IMR-90 (cell line): ENCODE measurements at regions not wholly inside any gene's neighbourhood (a gene's known extent, or its start where the extent isn't known, plus 50 kb on each side); places are given as distances from the start of the nearest gene placed in this dataset.

Experiments used
- ATAC-seq: fragments of 200-7000 bp; cut with Tn5 transposase; 2 replicates; pipeline ENCODE4 v1.9.1; 2020; ENCODE audit warnings: low read depth, mild to moderate bottlenecking, moderate library complexity
- BruUV-seq: library from RNA; stranded (reverse); fragments of 400-500 nt; replicated peaks from 2 replicates; lab custom pipeline; 2021; lab: Mats Ljungman, UMichigan
- CTCF ChIA-PET: fragments of 300-600 bp; formaldehyde crosslinking; extraction: SDS; loops from one replicate; lab custom pipeline; 2021; ENCODE audit warnings: antibody characterized with exemption; lab: Yijun Ruan, JAX
- POLR2A ChIA-PET: fragments of 300-600 bp; sonication (Branson Sonifier 250); formaldehyde crosslinking; loops from one replicate; lab custom pipeline; 2022; ENCODE audit warnings: antibody characterized with exemption; ENCODE audit not compliant: unreplicated experiment; lab: Charles Lee
- DNase-seq: peaks from one replicate; pipeline ENCODE4 v3.0.0; 2013
- H2AFZ ChIP-seq: replicated peaks from 2 replicates; pipeline ENCODE3; 2013; ENCODE audit warnings: low read length, mild to moderate bottlenecking; ENCODE audit not compliant: poor library complexity
- H2AK5ac ChIP-seq: 2 replicates; pipeline ENCODE4 v1.6.1; 2013; ENCODE audit warnings: low read depth, low read length, inconsistent platforms
- H2AK9ac ChIP-seq: replicated peaks from 2 replicates; pipeline ENCODE3; 2013; ENCODE audit warnings: mild to moderate bottlenecking, low read depth, low read length, moderate library complexity; ENCODE audit not compliant: poor library complexity
- H2BK120ac ChIP-seq: 2 replicates; pipeline ENCODE4 v1.6.1; 2013; ENCODE audit warnings: low read depth, low read length, inconsistent platforms
- H2BK15ac ChIP-seq: 3 replicates; pipeline ENCODE4 v1.6.1; 2013; ENCODE audit warnings: low read depth, low read length, inconsistent platforms
- H2BK20ac ChIP-seq: 2 replicates; pipeline ENCODE4 v1.6.1; 2013; ENCODE audit warnings: low read depth, mild to moderate bottlenecking, inconsistent platforms, low read length, moderate library complexity
- H2BK5ac ChIP-seq: 2 replicates; pipeline ENCODE4 v1.6.1; 2013; ENCODE audit warnings: mild to moderate bottlenecking, low read depth, low read length, inconsistent platforms; ENCODE audit not compliant: poor library complexity, severe bottlenecking
- H3K14ac ChIP-seq: replicated peaks from 2 replicates; pipeline ENCODE4 v1.6.1; 2013; ENCODE audit warnings: low read depth, low read length, inconsistent platforms
- H3K18ac ChIP-seq: 2 replicates; pipeline ENCODE4 v1.6.1; 2013; ENCODE audit warnings: low read depth, low read length, control low read depth
- H3K23ac ChIP-seq: 2 replicates; pipeline ENCODE4 v1.6.1; 2013; ENCODE audit warnings: low read depth, low read length, inconsistent platforms
- H3K27ac ChIP-seq: 2 replicates; pipeline ENCODE4 v1.5.1; 2013; ENCODE audit warnings: mild to moderate bottlenecking, control low read depth, low read length; ENCODE audit not compliant: insufficient read depth
- H3K27me3 ChIP-seq: 2 replicates; pipeline ENCODE4 v1.6.1; 2013; ENCODE audit warnings: low read length; ENCODE audit not compliant: control insufficient read depth, insufficient read depth
- H3K36me3 ChIP-seq: 2 replicates; pipeline ENCODE4 v1.6.1; 2013; ENCODE audit warnings: low read length, mixed read lengths; ENCODE audit not compliant: control insufficient read depth, insufficient read depth
- H3K4ac ChIP-seq: 2 replicates; pipeline ENCODE4 v1.6.1; 2013; ENCODE audit warnings: low read depth, low read length, inconsistent platforms
- H3K4me1 ChIP-seq: 2 replicates; pipeline ENCODE4 v1.6.1; 2013; ENCODE audit warnings: low read length, mixed read lengths; ENCODE audit not compliant: control insufficient read depth, insufficient read depth
- H3K4me2 ChIP-seq: 2 replicates; pipeline ENCODE4 v1.6.1; 2013; ENCODE audit warnings: low read depth, mild to moderate bottlenecking, control low read depth, low read length, moderate library complexity
- H3K4me3 ChIP-seq: 2 replicates; pipeline ENCODE4 v1.5.1; 2013; ENCODE audit warnings: low read depth, mild to moderate bottlenecking, control low read depth, low read length, moderate library complexity; ENCODE audit not compliant: insufficient read depth
- H3K56ac ChIP-seq: 2 replicates; pipeline ENCODE4 v1.6.1; 2013; ENCODE audit warnings: low read length, inconsistent platforms; ENCODE audit not compliant: insufficient read depth; ENCODE audit errors: extremely low read depth
- H3K79me1 ChIP-seq, 2 experiments: 2 replicates each; pipeline ENCODE4 v1.6.1; 2013; ENCODE audit warnings: low read length in 2 of 2, inconsistent platforms in 1 of 2, low read depth in 1 of 2
- H3K9ac ChIP-seq: 2 replicates; pipeline ENCODE4 v1.6.1; 2013; ENCODE audit warnings: low read depth, low read length, control low read depth
- H3K9me1 ChIP-seq: 2 replicates; pipeline ENCODE4 v1.6.1; 2013; ENCODE audit warnings: low read length, inconsistent platforms; ENCODE audit not compliant: insufficient read depth
- H3K9me3 ChIP-seq: 2 replicates; pipeline ENCODE4 v1.6.1; 2013; ENCODE audit warnings: low read length; ENCODE audit not compliant: control insufficient read depth, insufficient read depth
- H4K20me1 ChIP-seq: 2 replicates; pipeline ENCODE4 v1.6.1; 2013; ENCODE audit warnings: low read length, inconsistent platforms; ENCODE audit not compliant: insufficient read depth
- H4K5ac ChIP-seq: 2 replicates; pipeline ENCODE4 v1.6.1; 2013; ENCODE audit warnings: mild to moderate bottlenecking, low read depth, low read length, control low read depth
- H4K8ac ChIP-seq, 2 experiments: 2 replicates each; pipeline ENCODE4 v1.6.1; 2013; ENCODE audit warnings: low read depth in 2 of 2, low read length in 2 of 2, control low read depth in 1 of 2, inconsistent platforms in 1 of 2
- H4K91ac ChIP-seq: 2 replicates; pipeline ENCODE4 v1.6.1; 2013; ENCODE audit warnings: low read depth, low read length, inconsistent platforms; ENCODE audit not compliant: insufficient read depth
- BHLHE40 ChIP-seq: fragments of 150-350 bp; IDR thresholded peaks from 2 replicates; pipeline ENCODE4 v1.6.1; 2016; ENCODE audit warnings: mild to moderate bottlenecking, low read depth, low read length
- FOS ChIP-seq: fragments of 150-350 bp; IDR thresholded peaks from 2 replicates; pipeline ENCODE4 v1.6.1; 2016; ENCODE audit warnings: low read depth, low read length
- NFE2L2 ChIP-seq: fragments of 150-350 bp; IDR thresholded peaks from 2 replicates; pipeline ENCODE4 v1.6.1; 2016; ENCODE audit warnings: low read depth, mild to moderate bottlenecking, low read length
- RAD21 ChIP-seq: IDR thresholded peaks from 2 replicates; pipeline ENCODE4 v1.6.1; 2012; ENCODE audit warnings: low read length, improper control_type of control experiment
- RCOR1 ChIP-seq: IDR thresholded peaks from 2 replicates; pipeline ENCODE4 v1.6.1; 2012; ENCODE audit warnings: mild to moderate bottlenecking, low read length, improper control_type of control experiment; ENCODE audit not compliant: insufficient replicate concordance
- WGBS, 2 experiments: methylation state at CpG; one replicate each; pipeline versions ENCODE4 v1.1.5 to v1.1.7; 2013; ENCODE audit warnings: missing lambda C conversion rate in 2 of 2; ENCODE audit not compliant: insufficient read length in 1 of 2; ENCODE audit errors: extremely low coverage in 2 of 2; 5-methylcytosine and 5-hydroxymethylcytosine counted together
- dilution Hi-C: fragments of 300-500 bp; cut with HindIII; formaldehyde crosslinking; loops from one replicate; pipeline ENCODE4 v1.14.3; 2018; ENCODE audit warnings: low sequenced_read_pairs; ENCODE audit not compliant: unreplicated experiment
- in situ Hi-C: fragments of 300-500 bp; cut with MboI; formaldehyde crosslinking; loops from 3 replicates; pipeline ENCODE4 v1.14.3; 2019; ENCODE audit warnings: low sequenced_read_pairs, inconsistent platforms, mixed read lengths
- intact Hi-C: fragments of 100-400 bp; cut with micrococcal nuclease; formaldehyde crosslinking; loops from 2 replicates; pipeline ENCODE4 v1.10.0; 2022

DNA sequence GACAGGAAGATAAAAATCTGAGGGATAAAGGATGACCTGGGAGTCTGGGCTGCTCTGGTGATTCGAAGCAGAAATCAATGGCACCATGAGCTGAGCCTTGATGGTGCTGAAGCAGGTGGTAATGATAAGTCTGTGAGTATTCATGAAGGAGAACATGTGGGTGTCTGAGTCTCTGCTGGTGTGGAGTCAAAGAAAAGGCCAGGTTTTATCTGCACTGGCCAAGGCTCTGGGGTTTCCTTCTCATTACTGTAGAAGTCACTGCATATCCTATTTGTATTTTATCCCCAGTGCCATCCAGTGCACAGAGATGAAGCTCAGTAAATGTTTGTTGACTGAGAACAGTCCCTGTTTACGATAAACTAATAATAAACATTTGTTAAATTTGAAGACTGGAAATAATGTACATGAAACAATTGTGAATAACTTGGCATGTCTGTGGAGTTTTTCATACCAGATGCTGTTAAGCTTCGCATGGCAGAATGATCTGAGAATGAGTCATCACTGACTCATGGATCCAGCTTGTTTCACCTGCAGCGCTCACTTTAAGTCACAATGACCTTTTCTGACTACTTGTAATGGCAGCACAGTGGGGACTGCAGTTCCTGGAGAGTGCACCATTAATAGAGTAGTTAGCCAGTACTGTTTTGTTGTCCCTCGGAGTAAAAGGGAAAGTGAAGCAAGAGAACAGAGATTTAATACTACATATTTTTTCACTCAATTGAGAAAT, 538.5 kb downstream of the HTR7 start:
- Histone ChIP-seq H4K8ac (peak overlapping the region in 1 of 2 experiments; percentile 60; a peak in 2 of 4 replicates), H3K9ac (no peak overlapping the region), H3K4me1 (peaks cover 7% of the 10 kb centered on the region), H2AK9ac (peak overlapping the region; percentile 71), H2AK5ac (peak overlapping the region; percentile 69; the same call in 1 of the 2 replicates), H4K5ac (peak overlapping the region; percentile 67; the same call in 1 of the 2 replicates), H4K20me1 (no peaks in the 10 kb centered on the region), H3K56ac (no peak overlapping the region), H3K27ac (peak overlapping the region; percentile 24; the same call in 1 of the 2 replicates), H2AFZ (peak overlapping the region; percentile 52), H3K4me3 (no peak overlapping the region), H2BK20ac (peak overlapping the region; percentile 91), H3K14ac (peak overlapping the region; percentile 26; the same call in 1 of the 2 replicates), H2BK15ac (peak overlapping the region; percentile 78; the same call in 2 of the 3 replicates), H3K36me3 (no peaks in the 10 kb centered on the region), H4K91ac (peak overlapping the region; percentile 84), H3K9me1 (peaks cover 5% of the 10 kb centered on the region; the same call in 1 of the 2 replicates), H3K23ac (peak overlapping the region; percentile 62; the same call in 1 of the 2 replicates), H2BK5ac (peak overlapping the region; percentile 88), H3K18ac (peak overlapping the region; percentile 83; the same call in 1 of the 2 replicates), H3K9me3 (no peaks in the 10 kb centered on the region), H3K79me1 (no peaks in the 10 kb centered on the region), H2BK120ac (peak overlapping the region; percentile 84), H3K4ac (peak overlapping the region; percentile 84), H3K4me2 (peak overlapping the region; percentile 28; the same call in 1 of the 2 replicates), H3K27me3 (no peaks in the 10 kb centered on the region)
- peak; percentile 29; the same call in 1 of the 2 replicates for TF ChIP-seq BHLHE40
- no peak for TF ChIP-seq NFE2L2
- TF ChIP-seq FOS, result peak; percentile 98
- no peak for TF ChIP-seq RAD21
- peak; percentile 76 for TF ChIP-seq RCOR1
- CTCF ChIA-PET, result interaction anchor here (1.2 kb wide), 1 partner anchor 31 kb away, joined by 3 read pairs; no protein-coding TSS in a partner anchor
- no CpG with 5 or more reads among the region's 5 CpGs for WGBS, 2 experiments
- POLR2A ChIA-PET, result interaction anchor here (0.7 kb wide), 1 partner anchor 1608 kb away, joined by 3 read pairs; no protein-coding TSS in a partner anchor
- BruUV-seq, result no TSS peak
- peak; percentile 94 for DNase-seq
- peak; percentile 63 for ATAC-seq
- dilution Hi-C loops, result no loop called here
- in situ Hi-C loops, result no loop called here
- intact Hi-C loops, result no loop called here
